ENCODE measurements at regions not wholly inside any gene's neighbourhood (a gene's known extent, or its start where the extent isn't known, plus 50 kb on each side); places are given as distances from the start of the nearest gene placed in this dataset.
A peak's percentile ranks its signal among the peaks of the same experiment; 100 is the strongest.

DNA sequence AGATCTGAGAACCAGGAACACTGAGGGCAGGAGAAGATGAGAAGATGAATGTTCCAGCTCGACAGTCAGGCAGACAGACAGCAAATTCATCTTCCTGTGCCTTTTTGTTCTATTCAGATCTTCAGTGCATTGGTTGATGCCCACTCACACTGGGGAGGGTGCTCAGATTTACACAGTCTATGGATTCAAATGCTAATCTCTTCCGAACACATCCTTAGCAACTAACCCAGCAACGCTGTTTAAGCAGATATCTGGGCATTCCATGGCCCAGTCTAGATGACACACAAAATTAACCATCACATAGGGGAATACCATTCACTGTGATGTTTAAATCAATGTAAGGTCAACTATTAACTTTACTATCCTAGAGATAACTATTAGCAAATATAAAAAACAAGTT lies 571.9 kb downstream of the NYAP2 start:
- DNase-seq (ENCODE audit: low spot score in 2 of 2) (no peak), FAIRE-seq (no peak)

DNA sequence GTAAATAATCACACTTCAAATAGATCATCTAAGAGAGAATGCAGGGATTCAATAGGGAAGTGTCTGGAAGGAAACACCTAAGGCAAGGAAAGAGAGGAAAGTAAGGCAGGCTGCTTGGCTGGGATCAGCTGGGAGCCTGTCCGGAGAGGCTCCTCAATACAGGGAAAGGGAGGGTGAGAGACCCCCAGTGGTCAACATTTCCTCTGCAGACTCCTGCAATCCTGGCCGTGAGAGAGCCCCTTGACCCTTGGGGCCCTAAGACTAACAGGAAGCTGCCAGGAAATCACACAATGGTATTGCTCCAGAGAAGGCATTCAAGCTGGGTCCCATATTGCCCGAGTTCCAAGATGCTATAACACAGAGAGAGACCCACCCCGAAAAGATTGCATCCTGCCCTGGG lies 549.4 kb downstream of the NYAP2 start:
- FAIRE-seq (no peak), DNase-seq (ENCODE audit: low spot score in 2 of 2) (no peak)

DNA sequence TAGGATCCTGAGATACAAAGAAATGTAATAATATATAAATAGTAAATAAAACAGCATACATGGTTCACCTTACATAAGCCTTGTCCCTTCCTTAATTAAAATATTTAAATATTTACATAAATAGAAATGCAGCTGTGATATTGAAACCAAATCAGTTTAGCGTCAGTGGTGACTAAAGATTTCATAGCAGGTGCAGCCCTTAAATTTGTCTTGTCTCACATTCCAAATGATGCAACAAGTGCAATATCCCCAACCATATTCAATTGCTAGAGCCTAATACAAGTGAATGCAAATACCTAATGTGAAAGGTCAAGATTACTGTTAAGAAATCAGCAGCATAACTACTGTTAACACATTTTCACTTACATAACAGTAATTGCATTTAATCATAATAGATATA lies 539.5 kb downstream of the NYAP2 start:
- DNase-seq (ENCODE audit: low spot score in 2 of 2) (no peak), FAIRE-seq (no peak)

DNA sequence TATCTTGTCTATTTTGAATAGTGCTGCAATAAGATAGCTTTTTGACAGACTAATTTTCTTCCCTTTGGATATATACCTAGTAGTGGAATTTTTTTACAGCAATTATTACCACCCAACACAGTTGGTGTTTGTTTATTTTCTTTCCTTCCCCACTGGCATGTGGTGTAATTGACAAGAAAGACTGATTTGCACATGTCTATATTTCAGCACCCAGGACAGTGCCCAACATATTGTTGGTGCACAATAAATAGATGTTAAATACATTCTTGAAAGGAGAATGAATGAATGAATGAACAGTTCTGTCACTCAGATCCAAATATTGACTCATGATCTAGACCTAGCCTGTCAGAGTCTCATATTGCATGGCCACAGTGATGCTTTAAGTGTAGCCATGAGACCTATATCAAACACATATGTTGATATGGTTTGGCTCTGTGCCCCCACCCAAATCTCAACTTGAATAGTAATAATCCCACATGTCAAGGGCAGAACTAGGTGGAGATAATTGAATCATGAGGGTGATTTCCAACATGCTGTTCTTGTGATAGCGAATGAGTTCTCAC lies 538.2 kb downstream of the NYAP2 start:
- FAIRE-seq (no peak), DNase-seq (ENCODE audit: low spot score in 2 of 2) (no peak)

DNA sequence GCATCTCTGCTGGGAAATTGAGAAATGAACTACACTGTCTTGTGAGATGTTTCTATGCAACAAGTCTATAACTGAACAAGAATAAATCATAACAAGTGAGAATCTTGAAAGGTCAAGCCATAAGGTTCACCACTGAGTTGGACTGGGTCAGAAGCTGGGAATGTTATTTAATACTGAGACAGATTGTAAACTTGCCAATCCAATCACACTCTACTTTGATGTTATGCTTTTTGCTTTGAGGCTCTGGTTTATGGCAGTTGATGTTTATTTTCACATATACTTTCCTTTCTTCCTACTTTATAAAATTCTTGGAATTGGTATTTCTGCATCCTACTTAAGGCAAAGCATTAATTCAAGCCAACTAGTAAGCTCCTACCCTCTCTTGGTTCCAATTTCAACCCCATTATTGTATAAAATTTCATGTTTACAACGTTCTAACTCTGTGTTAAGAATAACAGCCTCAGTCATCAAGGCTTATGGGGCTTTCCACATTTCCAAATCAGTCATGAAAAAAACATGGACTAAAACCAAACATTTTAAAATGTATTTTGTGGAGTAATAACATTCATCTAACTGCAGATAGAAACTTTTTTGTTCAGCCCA lies 533.4 kb downstream of the NYAP2 start:
- no peak for DNase-seq (ENCODE audit: low spot score in 2 of 2)
- no peak for FAIRE-seq

DNA sequence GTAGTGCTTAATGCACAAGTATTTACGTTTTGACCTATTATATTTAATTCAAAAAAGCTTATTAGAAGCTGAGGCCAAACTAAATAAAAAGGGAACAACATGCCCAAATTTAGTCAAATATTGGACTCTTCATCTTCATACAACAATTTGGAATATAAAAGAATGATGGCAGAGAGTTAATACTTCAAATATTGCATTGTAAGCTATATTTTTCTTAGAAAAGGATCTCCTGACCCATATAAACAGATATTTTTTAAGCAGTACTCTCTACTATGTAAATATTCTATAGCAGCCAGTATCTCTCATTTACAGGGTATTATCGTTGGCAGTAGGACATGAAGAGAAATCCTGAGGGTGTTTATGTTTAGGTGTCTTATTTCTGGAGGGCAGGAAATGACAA lies 531.2 kb downstream of the NYAP2 start:
- FAIRE-seq (no peak), DNase-seq (ENCODE audit: low spot score in 2 of 2) (no peak)

DNA sequence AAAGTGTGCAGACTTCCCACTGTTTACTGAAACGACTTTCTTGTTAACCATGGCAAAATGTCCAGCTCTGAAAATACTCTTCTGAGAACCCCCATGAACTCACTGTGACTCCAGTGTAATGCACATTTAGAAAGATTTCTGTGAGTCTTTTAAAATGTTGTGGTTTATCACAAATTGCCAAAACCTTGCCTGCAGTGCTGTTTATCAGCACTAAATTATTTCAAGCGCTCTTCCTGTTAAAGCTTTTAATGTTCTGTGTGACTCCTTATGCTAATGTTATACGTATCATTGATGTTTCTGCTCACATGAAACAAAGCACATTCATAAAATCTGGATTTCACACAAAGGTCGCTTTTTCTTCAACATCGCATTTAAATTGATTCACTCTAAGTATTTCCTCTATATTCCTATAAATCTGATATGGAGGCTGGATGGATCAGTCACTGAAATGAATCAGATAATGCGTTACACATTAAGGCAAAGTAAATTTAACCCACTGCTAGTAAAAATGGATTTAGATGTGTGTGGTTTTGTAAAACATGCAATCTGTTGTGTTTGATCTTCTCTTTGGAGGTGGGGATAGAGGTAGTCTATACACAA lies 521.2 kb downstream of the NYAP2 start:
- no peak for DNase-seq (ENCODE audit: low spot score in 2 of 2)
- no peak for FAIRE-seq

DNA sequence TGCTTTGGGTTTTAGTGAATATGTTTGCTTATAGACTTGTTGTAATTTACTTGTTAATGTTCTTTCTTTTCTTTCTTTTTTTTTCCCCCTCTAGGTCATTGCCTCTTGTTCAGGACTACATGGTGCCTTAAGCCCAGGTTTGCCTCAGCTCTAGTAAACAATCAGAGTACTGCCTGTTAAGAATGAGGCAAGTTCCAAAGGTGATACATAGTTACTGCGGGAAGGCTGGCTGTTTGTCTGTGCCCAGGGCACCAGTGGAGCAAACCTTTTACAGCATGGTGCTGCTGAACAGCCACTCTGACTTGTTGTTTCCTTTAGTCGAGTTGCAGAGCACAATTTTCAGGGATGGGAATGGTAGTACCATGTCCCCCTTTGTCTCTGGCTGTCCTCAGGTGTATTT lies 517.2 kb downstream of the NYAP2 start:
- DNase-seq (ENCODE audit: low spot score in 2 of 2) (no peak), FAIRE-seq (no peak)

DNA sequence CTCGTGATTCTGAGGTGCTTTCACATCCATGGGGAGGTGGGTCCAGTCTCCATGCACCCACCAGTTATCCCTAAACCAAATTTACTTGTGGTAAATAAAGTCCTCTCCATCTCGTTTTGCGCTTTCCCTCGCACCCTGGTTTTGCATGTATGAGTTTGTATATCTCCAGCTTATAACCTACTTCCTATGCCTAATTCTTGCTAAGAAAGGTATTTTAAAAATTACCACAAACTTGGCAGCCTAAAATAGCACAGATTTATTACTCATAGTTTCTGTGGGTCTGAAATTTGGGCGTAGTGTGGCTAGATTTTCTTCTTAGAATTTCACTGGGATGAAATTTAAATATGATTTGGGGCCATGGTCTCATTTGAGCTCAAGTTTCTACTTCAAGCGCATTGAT lies 511.5 kb downstream of the NYAP2 start:
- FAIRE-seq (no peak), DNase-seq (ENCODE audit: low spot score in 2 of 2) (no peak)

DNA sequence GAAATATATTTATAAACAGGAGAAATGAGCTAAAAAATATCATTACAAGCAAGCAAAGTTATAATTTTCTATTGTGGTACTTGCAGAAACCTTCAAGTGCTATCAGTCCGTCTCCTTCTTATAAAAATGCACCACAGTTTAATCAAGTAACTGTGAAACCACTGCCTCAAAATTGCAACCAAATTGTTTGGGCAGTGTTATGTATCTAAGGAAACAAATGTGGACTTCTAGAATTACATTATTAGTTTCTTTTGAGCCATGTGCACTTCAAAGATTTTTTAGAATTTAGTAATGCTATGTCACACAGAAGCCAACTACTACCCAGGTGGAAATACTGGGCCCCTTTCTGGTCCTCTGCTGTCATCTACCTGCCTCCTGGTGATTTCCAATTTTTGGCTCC lies 495.6 kb downstream of the NYAP2 start:
- DNase-seq (ENCODE audit: low spot score in 2 of 2) = no peak
- no peak for FAIRE-seq

DNA sequence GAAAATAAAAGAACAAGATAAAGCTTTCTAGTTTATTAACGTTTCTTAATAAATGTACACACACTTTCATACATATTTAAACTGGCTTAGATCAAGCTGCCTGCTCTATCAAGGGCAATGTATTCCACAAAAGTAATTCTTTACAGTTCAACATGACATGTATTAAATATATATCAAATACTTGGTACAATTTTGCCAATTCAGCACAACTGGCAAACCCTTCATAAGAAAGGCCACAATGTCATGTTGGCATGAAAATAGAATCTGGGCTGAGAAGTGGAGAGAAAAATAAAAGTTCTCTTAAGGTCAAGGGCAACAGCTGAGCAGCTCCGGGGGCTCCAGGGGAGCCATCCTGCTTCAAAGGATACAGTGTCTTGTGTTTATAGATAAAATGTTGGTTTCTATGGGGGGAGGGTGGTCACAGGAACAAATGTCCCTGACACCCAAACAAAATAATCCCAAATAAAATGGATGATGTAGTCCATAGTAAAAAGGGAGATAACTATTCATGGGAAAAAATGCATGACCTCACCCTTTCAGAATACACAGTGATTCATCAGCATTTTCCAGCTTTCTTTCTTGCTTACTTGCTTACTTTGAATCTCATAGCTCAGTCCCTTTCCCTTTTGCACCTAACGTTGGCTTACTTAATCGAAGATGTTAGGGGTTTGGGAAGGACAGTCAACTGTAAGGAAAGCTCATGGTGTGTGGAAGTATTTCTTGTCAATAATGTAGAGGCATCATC lies 494.9 kb downstream of the NYAP2 start:
- FAIRE-seq (no peak), DNase-seq (ENCODE audit: low spot score in 2 of 2) (no peak)

DNA sequence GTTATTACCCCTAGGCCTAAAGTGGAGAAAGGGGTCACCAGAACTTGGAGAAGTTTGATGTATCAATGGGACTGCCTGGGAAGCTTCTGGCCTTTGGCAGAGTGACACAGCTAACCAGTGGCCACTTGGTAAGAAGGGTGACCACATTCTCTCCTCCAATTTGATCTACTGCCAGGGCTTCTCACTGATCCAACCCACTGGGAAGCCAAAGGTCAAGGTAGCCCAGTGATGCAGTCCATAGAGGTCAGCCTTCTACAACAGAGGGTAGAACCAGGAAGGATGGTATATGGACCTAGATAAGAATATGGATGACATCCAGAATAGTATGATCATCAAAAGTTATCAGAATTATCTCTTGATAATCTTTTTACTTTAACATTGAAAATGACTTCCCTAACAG lies 493.6 kb downstream of the NYAP2 start:
- FAIRE-seq (no peak), DNase-seq (ENCODE audit: low spot score in 2 of 2) (no peak)

DNA sequence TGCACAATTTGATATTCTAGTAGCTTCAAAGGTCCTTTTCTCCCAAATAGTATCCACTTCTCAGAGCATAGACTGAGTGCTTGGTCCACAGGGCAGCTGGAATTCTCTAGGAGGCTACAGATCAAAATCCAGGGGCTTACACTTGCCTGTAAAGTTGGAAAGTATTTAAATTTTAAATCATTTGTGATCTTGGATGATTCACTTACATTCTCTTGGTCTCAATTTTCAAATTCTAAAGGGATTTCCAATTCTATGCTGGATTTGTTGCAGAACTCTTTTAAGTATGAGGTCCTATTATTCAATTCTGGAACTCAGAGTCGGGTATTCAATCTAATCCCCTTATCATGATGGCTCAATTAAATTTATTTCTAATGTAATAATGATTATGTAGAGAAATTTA lies 492.3 kb downstream of the NYAP2 start:
- FAIRE-seq = no peak

DNA sequence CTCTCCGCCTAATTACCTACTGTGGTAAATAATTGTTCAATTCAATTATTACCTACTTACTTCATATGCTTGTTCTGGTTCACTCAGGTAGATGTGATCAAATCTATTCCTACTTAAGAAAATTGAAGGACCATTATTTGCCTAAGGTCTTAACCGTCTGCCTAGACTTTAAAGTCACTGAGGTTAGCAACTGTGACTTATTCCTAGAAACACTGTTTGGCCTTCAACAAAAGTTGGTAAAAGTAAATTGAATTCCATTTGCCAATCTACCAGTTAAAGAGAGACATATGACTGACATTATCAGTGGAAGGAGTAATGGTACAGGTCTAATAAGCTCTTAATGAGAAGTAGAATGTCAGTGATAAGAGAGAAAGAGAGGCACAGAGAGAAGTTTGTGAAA lies 491.5 kb downstream of the NYAP2 start:
- no peak for FAIRE-seq

More for the DNA sequence above, 492.3 kb downstream of the NYAP2 start:
- no peak for DNase-seq (ENCODE audit: low spot score in 2 of 2)

DNA sequence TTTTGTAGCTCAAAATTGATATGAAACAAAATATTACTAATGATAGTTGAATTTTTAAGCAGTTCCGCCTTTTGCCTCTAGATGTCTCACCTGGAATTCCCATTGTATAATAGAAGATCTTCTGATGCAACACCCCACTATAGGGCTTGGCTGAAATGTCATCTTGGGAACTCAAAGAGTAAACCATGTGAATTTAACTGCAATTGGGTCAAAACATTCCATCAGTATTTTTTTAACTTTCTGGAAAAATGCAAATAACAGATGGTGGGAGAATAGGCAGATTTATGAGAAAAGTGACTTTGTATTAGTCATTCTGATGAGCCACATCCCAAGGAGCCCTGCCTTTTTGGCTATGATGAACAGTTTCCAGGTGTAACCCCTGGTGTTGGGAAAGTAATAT lies 489.9 kb downstream of the NYAP2 start:
- FAIRE-seq (peak; percentile 72), DNase-seq (ENCODE audit: low spot score in 2 of 2) (peak in 1 of 2 donors; percentile 39)

More for the DNA sequence above, 491.5 kb downstream of the NYAP2 start:
- no peak for DNase-seq (ENCODE audit: low spot score in 2 of 2)

DNA sequence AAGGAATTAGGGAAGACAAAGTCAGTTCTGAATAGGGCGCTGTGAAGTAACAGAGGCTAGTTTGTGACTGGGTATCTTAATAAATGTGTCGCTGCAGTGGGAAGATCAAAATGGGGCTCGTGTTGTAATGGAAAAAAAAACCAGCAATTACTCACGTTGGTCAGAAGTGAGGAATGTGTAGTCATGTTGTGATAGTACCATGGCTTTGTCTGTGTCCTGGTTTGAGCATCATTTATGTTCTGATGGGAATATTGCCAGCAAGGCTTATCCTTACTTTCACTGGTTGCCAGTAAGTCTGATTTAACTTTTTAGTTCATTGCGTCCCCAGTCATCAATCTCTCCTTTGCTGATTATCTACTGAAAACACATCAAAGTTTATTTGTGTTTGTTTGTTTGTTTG lies 467.6 kb downstream of the NYAP2 start:
- no peak for FAIRE-seq
- DNase-seq (ENCODE audit: low spot score in 2 of 2) = no peak

DNA sequence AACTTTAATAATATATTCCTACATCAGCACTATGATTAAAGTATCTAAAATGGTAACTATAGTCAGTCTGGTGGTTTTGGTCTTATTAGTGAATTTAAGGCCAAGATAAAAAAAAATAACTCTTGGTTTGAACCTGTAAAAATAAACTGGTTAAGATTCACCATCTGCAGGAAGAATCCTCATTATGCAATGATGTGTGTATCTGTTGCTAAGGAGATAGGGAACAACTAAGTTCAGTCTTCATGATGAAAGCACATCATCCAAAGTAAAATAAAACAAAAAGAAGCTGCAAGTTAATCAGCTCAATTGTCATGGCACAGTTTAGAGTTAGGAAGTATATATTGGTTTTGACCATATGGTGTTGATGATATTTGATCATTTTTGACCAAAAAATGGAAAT lies 466.0 kb downstream of the NYAP2 start:
- FAIRE-seq (no peak), DNase-seq (ENCODE audit: low spot score in 2 of 2) (no peak)

DNA sequence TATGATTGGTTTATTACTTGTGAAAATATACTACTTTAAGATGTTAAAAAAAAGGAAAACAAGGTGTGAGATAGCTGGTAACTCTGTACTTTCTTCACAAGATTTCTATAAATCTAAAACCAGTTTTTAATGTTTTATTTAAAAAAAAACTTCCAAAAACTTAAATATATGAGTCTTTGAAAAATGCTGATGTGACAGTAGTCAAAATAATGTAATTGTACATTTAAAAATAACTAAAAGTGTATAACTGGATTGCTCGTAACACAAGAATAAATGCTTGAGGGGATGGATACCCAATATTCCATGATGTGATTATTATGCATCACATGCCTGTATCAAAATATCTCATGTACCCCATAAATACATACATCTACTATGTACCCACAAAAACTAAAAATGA lies 464.9 kb downstream of the NYAP2 start:
- FAIRE-seq (no peak), DNase-seq (ENCODE audit: low spot score in 2 of 2) (no peak)

DNA sequence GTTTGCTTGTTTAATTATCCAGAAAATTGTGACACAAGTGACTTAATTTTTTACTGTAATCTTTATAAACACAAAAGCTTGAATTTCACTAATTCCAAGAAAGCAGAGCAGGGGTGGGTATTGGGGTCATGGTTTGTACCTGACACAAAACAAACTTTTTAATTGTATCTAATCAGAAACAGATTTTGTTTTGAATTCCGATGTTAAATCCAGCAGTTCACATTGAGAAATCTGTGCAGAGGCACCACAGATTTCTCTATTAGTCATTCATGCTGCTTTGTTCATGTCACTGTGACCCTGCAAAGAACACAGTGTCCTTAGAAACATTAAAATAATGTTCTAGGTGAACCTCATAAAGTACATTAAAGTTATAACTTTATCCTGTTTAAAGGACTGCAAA lies 443.4 kb downstream of the NYAP2 start:
- DNase-seq (ENCODE audit: low spot score in 2 of 2) = no peak
- FAIRE-seq = no peak

DNA sequence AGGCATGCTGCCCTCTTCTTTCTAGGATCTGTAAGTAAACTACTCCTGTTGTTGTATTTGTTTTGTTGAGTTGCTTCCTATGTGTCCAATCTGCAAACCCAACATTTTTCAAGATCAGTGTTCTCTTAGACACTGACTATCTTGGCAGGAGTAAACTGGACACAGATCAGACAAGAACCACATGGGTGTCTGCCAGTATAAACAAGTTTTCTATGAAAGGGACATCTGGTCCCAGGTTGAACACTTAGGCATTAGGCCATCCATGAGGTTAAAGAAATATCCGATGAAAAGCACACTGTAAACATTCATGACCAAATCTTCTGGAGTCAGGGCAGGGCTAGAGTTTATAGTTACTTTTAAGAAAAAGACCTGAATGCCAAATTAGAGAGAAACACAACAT lies 441.8 kb downstream of the NYAP2 start:
- DNase-seq (ENCODE audit: low spot score in 2 of 2) (no peak), FAIRE-seq (no peak)

DNA sequence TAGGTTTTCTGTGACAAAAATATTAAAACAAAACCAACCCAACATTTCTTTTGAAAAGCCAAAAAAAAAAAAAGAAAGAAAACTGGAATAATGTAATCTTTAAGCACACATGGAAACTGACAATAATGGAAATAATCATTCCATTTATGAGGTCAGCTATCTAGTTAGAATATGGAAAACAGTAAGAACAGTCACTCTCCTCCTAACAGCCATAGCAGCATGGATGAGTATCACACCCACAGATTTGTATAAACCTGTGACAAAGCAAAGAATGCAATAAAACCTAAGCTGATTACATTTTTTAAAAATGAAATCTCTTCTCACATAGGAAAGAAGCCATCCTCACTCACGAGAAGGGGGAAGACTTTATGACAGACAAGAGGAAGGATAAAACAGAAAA lies 437.8 kb downstream of the NYAP2 start:
- DNase-seq (ENCODE audit: low spot score in 2 of 2) (no peak), FAIRE-seq (no peak)
